Anterior cingulate cortex (tissue), 58 donors: ENCODE measurements at regions not wholly inside any gene's neighbourhood (a gene's known extent, or its start where the extent isn't known, plus 50 kb on each side); places are given as distances from the start of the nearest gene placed in this dataset.
"Not testable (repeated sequence)": the region's sequence is repeated elsewhere in the genome, so short reads cannot be mapped to it uniquely, and the experiment has no call there.

Experiments
- DNase-seq, 58 donors: peaks; one replicate each; lab custom pipeline; 2025; lab: John Stamatoyannopoulos, UW

DNA sequence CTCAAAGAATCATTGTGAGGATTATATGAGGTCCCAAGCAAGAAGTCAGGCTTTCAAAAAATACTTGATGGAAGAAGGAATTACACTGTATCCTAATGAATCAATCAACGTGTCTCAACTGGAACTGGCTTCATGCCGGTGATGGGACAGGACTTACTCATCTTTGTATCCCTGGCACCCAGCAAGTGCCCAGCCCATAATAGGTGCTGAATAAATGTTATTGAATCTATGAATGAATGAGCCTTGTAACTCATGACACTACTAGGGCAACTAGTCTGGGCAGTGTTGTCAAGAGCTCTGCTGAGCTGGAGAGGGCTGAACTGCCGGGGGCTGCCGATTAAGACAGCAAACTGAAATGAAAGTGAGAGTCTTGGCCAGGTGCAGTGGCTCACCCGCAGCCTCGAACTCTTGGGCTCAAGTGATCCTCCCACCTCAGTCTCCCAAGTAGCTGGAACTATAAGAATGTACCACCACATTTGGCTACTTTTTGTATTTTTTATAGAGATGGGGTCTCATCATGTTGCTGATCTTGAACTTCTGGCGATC lies 87.2 kb upstream of the KIF5B start:
- DNase-seq, result no peak

DNA sequence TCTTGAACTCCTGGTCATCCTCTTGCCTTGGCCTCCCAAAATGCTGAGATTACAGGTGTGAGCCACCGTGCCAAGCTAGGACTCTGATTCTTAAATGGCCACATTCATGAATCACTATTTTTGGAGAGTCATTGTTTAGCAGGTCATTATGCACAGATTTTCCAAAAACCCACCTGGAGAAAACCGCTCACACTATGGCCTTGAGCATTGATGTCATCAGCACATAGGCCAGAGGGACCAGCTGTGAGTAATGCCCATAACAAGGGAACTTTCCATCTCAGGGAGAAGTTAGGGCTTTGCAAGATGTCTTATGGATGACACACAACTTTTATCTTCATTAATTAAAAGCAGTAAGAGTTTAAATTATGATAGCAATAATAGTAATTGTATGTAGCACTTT lies 86.4 kb upstream of the KIF5B start:
- DNase-seq, result no peak

DNA sequence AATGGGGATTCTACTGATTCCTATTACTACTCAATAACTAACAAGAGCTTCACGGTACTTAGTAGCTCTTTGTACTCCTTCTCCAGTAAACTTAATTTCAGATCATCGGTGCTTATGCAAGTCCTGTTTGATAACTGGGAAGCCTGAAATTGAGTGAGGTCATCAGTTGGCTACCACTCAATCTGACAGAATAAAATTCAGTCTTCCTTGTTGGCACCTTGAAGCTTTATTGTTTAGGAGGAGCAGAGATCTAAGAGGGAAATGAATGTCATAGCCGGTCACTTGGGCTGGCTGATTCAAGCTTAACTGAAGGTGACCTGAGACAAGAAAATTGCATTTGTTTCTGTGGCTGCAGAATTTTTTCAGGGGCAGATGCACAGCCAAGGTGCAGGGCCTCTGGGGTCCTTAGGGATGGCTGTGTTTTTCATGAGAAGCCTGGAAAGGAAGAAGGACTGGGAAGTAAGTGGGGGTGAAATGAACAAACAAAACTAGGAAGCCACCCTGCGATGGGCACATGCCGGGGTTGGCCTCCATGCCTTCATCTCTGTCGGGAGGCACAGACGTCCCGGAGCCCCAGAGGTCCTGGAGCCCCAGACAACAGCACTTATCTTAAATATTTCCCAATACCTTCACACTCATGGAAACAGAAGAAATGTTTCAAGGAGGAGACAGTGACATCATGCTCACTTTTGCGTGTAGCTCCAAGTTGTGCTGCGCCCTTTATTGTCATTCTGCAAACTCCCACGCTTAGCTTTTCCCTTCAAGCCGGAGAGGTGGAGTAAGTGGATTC lies 85.0 kb upstream of the KIF5B start:
- DNase-seq, result no peak

GRCh38 chr10:32140403-32140802 lies 84.2 kb upstream of the KIF5B start:
- no peak for DNase-seq

GRCh38 chr10:32139223-32140073 lies 83.2 kb upstream of the KIF5B start:
- DNase-seq, result peak in 11 of 58 donors; percentile 1 to 78 (median 12)

GRCh38 chr10:32136927-32137326 lies 80.7 kb upstream of the KIF5B start:
- not testable (repeated sequence) for DNase-seq

GRCh38 chr10:32135796-32136195 lies 79.6 kb upstream of the KIF5B start:
- not testable (repeated sequence) for DNase-seq

DNA sequence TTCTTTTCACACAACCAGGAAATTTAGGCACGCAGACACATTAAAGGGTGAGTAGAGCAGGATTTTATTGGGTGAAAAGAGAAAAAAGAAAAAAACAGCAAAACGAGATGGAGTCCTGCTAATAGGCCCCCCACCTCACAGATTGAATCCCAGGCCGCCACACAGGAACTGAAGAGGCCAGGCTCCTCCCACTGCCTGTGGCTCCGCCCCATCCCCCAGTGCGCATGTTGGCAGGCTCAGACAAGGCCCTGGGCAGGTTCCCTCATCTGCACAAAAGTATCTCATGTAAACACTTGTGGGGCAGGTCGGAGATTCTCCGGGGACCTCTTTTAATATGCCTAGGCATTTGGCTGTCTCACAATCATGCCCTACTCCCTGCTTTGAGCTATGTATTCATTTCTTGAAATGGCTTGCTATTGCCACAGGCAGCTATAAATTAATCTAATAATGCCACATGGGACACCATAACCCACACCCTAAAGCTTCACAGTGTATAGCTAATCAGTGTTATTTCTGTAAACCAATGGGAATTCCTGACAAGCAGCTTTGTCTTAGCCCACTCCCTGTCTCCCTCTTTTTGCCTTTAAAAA lies 76.2 kb upstream of the KIF5B start:
- no peak for DNase-seq

- DNase-seq, result no peak
Measured at GRCh38 chr10:32131388-32131787, 75.2 kb upstream of the KIF5B start.

- DNase-seq, result no peak
Measured at GRCh38 chr10:32130788-32131187, 74.6 kb upstream of the KIF5B start.

- peak in 14 of 58 donors; percentile 1 to 50 (median 16) for DNase-seq
Measured at GRCh38 chr10:32125023-32125422, 68.8 kb upstream of the KIF5B start.

GRCh38 chr10:32123021-32123420 lies 66.8 kb upstream of the KIF5B start:
- peak in 1 of 58 donors; percentile 3 for DNase-seq

DNA sequence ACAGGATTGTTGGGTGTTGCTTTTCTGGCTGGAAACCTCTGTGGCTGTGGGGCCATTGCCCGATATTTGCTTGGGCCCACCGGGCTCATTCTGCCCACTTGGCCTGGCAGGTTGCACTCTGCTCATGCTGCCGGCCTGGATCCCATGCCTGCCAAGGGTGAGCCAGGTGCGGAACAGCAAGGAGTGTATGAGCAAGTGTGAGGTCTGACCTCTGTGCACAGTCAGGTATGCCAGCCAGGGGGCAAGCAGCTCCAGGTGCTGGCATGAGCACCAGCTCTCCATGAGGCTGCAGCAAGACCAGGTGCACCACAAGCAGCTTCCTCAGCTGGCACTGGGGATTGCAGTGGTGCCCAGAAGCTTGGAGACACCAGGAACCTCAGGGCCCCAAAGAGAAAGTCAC lies 65.4 kb upstream of the KIF5B start:
- DNase-seq, result peak in 1 of 58 donors; percentile 1

DNA sequence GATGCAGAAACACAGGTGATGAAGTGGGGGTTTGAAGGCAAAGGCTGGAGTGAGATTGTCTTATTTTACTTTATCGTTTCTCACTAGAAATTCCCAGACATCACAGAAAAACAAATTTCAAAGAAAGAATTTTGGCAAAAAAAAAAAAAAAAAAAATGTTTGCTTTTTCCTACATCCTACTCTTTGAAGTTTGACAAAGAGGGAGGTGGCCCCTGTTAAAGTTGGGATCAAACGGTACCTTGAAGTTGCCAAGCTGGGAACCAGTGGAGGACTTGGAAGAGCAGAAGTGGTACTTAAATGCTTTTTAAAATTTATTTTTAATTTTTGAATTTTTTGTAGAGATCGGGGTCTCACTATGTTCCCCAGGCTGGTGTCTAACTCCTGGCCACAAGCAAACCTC lies 63.9 kb upstream of the KIF5B start:
- DNase-seq, result no peak

- no peak for DNase-seq
Measured at GRCh38 chr10:32114508-32114907, 58.3 kb upstream of the KIF5B start.

DNA sequence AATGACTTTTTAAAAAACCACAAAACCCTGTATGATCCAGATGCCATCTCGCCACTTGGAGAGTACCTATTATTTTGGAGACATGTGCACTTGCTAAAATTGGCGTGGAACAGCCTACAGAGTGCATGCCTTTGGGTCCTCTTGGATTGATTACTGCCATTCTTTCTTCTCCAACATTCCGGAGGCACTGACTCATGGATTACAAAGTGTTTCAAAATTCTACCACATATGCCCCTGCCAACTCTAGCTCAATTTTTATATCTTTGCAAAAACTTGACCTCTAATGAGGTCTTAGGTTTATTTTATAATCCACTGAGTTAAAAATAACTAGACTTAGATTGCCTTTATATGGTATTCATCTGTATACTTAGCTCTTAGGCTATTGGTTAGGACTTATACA lies 55.8 kb upstream of the KIF5B start:
- DNase-seq, result no peak

DNA sequence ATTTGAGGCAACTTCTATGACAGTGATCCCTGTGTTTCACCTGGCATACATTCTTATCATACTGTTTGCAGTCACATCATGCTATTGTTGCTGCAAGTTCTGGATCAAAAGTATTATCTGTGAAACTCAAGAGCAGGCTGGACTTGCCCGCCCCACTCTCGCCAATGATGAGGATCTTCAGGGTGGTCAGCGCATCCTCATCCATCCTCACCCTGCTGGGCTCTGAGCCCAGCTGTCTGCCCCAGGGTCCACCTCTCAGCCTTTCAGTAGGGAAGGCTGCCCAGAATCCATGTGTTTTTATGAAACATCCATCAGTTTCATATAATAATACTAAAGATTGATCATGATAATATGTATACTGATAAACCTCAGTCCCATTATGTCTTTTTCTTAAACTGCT lies 55.4 kb upstream of the KIF5B start:
- DNase-seq, result no peak

DNA sequence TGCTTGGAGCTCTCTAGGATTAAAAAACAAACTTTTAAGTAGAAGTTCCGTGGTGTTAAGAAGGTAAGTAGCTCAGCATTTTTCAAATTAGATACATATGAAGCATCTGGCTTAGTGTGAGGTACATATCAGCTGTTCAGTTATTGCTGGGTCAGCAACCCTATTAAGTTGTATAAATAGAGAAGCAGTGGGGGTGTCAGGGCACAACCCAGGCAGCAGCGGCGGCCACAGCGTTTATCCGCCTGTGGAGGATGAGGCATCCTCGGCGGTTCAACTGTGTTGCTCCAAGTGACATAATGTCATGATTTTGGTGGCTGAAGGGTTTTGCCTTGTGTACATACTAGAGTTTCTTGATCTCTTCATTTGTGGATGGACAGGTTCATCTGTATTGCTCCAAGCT lies 54.6 kb upstream of the KIF5B start:
- no peak for DNase-seq

- no peak for DNase-seq
Measured at GRCh38 chr10:32109603-32110002, 53.4 kb upstream of the KIF5B start.
